Small intestine (tissue), 7 donors: ENCODE measurements at regions not wholly inside any gene's neighbourhood (a gene's known extent, or its start where the extent isn't known, plus 50 kb on each side); places are given as distances from the start of the nearest gene placed in this dataset.

Source experiments
- DNase-seq, 2 donors: peaks; one replicate each; pipeline versions ENCODE4 v3.0.0 to v3.0.0-alpha.2; 2013
- FAIRE-seq: peaks from 2 replicates; lab custom pipeline; 2012; peaks lifted over from hg19 to GRCh38; lab: Jason Lieb, UNC
- H3K27ac ChIP-seq, 3 donors: one replicate each; pipeline ENCODE4 v1.5.1; 2013; ENCODE audit warnings: low read length in 2 of 3, mild to moderate bottlenecking in 2 of 3, control low read depth in 1 of 3, inconsistent platforms in 1 of 3, low read depth in 1 of 3, moderate library complexity in 1 of 3
- H3K27me3 ChIP-seq, 3 donors: one replicate each; pipeline ENCODE4 v1.6.1; 2013; ENCODE audit warnings: low read length in 3 of 3, inconsistent platforms in 1 of 3; ENCODE audit not compliant: control insufficient read depth in 3 of 3, insufficient read depth in 3 of 3
- H3K36me3 ChIP-seq, 3 donors: one replicate each; pipeline ENCODE4 v1.6.1; 2013; ENCODE audit warnings: low read length in 3 of 3, inconsistent platforms in 1 of 3, low read depth in 1 of 3, mild to moderate bottlenecking in 1 of 3, moderate library complexity in 1 of 3; ENCODE audit not compliant: control insufficient read depth in 3 of 3, insufficient read depth in 2 of 3
- H3K4me1 ChIP-seq, 3 donors: one replicate each; pipeline ENCODE4 v1.6.1; 2013; ENCODE audit warnings: low read length in 2 of 3, inconsistent platforms in 1 of 3, low read depth in 1 of 3, mild to moderate bottlenecking in 1 of 3, moderate library complexity in 1 of 3; ENCODE audit not compliant: control insufficient read depth in 3 of 3, insufficient read depth in 2 of 3
- H3K4me3 ChIP-seq, 3 donors: one replicate each; pipeline ENCODE4 v1.5.1; 2013; ENCODE audit warnings: low read length in 3 of 3, control low read depth in 1 of 3, inconsistent platforms in 1 of 3, low read depth in 1 of 3, mild to moderate bottlenecking in 1 of 3, moderate library complexity in 1 of 3
- H3K9me3 ChIP-seq, 2 donors: one replicate each; pipeline ENCODE4 v1.6.1; 2013; ENCODE audit warnings: low read depth in 1 of 2, low read length in 1 of 2; ENCODE audit not compliant: control insufficient read depth in 2 of 2, insufficient read depth in 1 of 2
- WGBS, 3 donors: extraction: QIAGEN DNeasy Blood & Tissue Kit; methylation state at CpG; one replicate each; pipeline ENCODE4 v1.1.7; 2013; 5-methylcytosine and 5-hydroxymethylcytosine counted together
- donor health status: healthy with polysubstance abuse.
- donor health status: control.
- donor health status: control.
- donor health status: Bipolar disorder and iron deficiency.
- donor health status: healthy.

DNA sequence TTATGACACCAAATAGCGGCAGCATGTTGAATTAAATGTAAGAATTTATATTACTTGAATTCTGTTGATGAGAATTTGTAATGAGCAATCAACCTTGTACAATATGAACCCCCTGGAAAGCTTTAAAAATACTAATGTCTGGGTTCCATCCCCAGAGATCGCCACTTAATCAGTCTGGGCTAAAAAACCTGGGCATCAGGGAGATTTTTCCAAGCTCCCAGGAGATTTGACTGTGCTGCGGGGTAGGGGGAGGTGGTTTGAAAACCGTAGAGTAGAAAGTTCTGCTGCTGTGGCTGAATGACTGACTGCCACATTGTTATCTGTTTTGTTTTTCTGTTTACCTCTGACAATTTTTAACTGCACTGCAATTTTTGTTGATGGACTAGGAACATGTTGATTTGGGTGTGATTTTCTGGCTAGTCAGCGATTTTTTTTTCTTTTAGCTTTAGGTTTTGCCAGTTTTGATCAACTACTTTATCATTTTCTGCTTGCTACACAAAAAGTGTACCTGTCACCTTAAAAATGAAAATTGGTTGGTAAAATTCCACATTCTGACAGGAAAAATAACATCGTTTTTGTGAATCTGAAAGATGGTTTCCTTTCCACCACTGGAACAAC, 79.3 kb downstream of the PCTP start:
- Histone ChIP-seq H3K36me3 (no peaks in the 10 kb centered on the region), H3K4me1 (no peaks in the 10 kb centered on the region), H3K27ac (no peak overlapping the region), H3K27me3 (no peaks in the 10 kb centered on the region), H3K9me3 (no peaks in the 10 kb centered on the region), H3K4me3 (no peak overlapping the region)
- WGBS, 3 donors, result 66 to 70% (median 66%) methylated on average over 6 of the region's 6 CpGs
- DNase-seq, result no peak
- FAIRE-seq, result no peak

DNA sequence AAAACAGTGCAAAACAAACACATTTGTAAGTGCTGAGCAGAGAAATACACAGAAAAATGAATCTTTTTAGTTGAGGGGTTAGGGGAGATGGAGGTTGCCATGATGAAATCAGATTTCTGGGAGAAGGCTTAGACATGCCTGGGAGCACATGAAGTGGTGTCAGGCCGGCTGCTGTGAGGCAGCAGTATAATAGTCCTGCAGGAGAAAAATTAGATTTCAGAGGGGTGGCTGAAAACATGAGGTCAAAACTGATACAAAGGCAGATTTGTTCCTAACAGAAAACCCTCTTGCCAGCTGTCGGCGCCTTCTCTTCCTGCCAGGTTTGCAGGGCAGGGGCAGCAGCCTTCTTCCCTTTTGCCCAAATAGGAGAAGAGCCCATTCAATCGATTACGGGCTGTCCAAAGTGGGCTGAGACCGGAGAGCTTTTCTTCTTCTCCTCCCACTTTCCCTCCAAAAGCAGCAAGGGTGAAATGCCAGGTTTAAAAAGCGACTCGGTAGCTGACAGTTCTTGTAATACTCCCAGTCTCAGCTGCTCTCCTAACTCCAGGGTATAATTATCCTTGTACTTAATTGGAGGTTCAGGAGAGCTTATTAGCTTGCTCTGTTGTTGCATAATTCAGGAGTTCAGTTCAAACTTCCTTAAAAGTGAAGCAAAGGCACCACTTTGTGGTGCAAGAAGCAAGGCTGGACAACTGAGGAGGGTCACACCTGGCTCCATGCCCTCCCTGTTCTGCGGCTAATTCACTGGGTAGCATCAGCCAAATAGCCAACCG, 80.0 kb downstream of the PCTP start:
- FAIRE-seq (no peak), DNase-seq (no peak)
- H3K4me1 ChIP-seq, result no peaks in the 10 kb centered on the region
- H3K4me3 ChIP-seq, result no peak overlapping the region
- H3K9me3 ChIP-seq, result no peaks in the 10 kb centered on the region
- no peak overlapping the region for H3K27ac ChIP-seq
- H3K27me3 ChIP-seq, result no peaks in the 10 kb centered on the region
- H3K36me3 ChIP-seq, result no peaks in the 10 kb centered on the region
- 81 to 87% (median 85%) methylated on average over 10 of the region's 10 CpGs for WGBS, 3 donors

DNA sequence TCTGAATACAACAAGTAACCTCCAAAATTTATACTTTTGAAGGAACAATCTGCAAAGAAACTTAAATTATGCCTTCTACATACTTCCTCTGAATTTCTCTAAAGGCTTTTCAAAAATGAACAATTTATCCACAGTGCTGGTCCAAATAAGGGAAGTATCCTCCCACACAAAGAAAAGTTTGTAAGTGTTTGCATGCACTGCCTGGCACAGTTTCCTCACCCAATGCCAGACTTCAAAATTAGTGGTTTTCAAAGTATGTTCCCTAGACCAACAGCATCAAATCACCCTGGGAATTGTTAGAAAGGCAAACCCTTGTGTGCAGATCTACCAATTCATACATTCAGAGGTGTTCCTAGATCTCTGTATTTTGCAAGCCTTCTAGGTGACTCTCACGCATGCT, 82.5 kb downstream of the PCTP start:
- no peak for DNase-seq
- FAIRE-seq, result no peak
- Histone ChIP-seq H3K4me3 (no peak overlapping the region), H3K4me1 (no peaks in the 10 kb centered on the region), H3K36me3 (no peaks in the 10 kb centered on the region), H3K27ac (no peak overlapping the region), H3K27me3 (no peaks in the 10 kb centered on the region), H3K9me3 (no peaks in the 10 kb centered on the region)
- WGBS, 3 donors, result 95 to 97% (median 96%) methylated on average over 1 of the region's 1 CpG

DNA sequence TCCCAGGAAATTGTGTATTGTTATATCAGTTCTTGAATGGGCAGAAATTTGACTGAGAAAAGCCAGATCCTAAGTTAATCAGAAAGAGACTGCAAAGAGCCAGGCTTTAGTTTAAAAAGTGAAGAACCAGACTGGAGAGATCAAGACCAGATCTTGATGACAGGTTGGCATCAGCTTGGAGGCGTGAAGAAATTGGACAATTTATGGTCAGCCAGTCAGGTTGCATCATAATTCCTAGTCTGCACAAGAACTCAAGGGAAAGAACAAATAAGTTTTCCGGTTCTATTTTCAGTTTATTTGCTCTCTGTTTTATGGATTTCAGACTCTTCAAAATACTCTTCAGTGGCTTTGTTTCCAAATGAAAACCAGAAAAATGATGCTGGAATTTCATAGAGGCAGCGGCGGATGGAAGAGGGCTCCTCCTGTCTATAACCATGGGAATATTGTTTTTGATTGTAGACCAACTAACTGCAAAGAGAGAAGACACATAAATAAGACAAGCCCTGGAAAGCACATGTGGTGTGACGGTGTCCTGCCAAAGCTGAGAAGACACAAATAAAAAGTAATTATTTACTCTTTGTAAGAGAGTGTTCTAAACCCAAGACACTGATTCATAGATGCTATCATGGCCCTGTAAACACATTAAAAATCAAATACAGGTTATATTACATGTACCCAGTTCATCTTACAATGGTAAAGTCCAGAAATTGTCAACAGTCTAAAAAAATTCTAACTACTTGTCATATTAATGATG, 91.7 kb downstream of the PCTP start:
- FAIRE-seq (no peak), DNase-seq (no peak)
- Histone ChIP-seq H3K9me3 (no peaks in the 10 kb centered on the region), H3K4me1 (no peaks in the 10 kb centered on the region), H3K27ac (no peak overlapping the region), H3K4me3 (no peak overlapping the region), H3K27me3 (peaks cover 0 to 4% (median 0%) of the 10 kb centered on the region in 3 donors), H3K36me3 (no peaks in the 10 kb centered on the region)
- WGBS, 3 donors, result 74 to 83% (median 80%) methylated on average over 5 of the region's 5 CpGs

DNA sequence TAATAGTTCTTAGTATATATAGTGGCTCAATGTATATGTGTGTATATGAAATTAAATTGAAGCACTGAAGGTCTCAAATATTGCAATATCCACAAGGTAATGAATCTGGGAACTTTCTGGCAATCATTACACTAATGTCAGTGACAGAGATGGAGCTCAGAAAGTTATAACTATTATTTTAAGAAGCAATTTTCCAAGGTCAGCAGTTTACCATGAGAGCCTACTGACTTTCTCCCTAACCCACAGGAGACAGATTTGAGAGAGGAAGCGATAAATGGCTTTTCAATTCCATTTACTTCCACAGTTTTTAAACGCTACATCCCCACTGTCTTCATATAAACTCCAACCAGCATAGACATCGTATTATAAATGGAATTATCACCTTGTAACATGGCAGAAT, 92.9 kb downstream of the PCTP start:
- Histone ChIP-seq H3K36me3 (no peaks in the 10 kb centered on the region), H3K9me3 (no peaks in the 10 kb centered on the region), H3K27me3 (peaks cover 0 to 4% (median 0%) of the 10 kb centered on the region in 3 donors), H3K4me1 (no peaks in the 10 kb centered on the region), H3K4me3 (no peak overlapping the region), H3K27ac (no peak overlapping the region)
- no peak for FAIRE-seq
- WGBS, 3 donors, result 85 to 95% (median 91%) methylated on average over 3 of the region's 3 CpGs
- DNase-seq, result no peak

DNA sequence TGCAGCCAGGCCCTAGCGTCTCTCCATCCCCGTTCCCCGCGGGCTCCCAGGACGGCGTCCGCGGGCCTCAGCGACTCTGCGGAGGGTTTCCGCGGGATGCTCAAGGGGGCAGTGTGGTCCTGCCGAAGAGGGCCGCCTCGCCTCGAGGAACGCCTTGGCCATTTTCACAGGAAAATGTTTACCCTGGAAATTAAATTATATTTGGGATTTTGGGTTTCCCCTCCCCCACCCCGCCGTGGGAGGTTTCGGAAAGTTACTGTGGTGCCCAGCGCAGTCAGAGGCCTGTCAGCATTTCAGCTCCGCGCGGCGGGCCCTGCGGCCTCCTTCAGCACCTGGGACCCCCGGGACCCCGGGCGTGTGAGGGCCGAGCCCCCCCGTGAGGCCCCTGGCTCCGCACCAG, 94.5 kb downstream of the PCTP start:
- H3K9me3 ChIP-seq, result no peaks in the 10 kb centered on the region
- H3K4me1 ChIP-seq, result no peaks in the 10 kb centered on the region
- WGBS, 3 donors, result 6 to 21% (median 18%) methylated on average over 32 of the region's 32 CpGs
- no peak overlapping the region for H3K27ac ChIP-seq
- DNase-seq, result peak; percentile 1 to 43
- H3K36me3 ChIP-seq, result no peaks in the 10 kb centered on the region
- H3K27me3 ChIP-seq, result peaks cover 0 to 4% (median 0%) of the 10 kb centered on the region in 3 donors
- no peak overlapping the region for H3K4me3 ChIP-seq
- no peak for FAIRE-seq

DNA sequence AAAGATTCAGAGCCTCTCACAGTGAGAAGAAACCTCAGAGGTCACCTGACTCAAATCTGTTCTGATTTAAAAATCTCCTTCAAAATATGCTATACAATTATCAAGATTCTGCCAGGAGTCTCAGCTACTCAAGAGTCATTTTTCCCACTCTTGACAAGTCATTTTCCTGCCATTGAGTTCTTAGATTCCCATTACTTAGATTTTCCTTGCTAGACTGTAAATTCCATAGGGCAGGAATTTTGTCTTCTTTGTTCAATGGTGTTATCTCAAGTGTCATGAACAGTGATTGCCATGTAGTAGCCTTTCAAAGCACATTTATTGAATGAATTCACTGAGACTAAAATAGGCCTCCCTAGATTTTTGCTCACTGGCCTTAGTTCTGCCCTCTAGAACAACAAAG, 95.9 kb downstream of the PCTP start:
- H3K27me3 ChIP-seq, result peaks cover 0 to 4% (median 0%) of the 10 kb centered on the region in 3 donors
- H3K9me3 ChIP-seq, result no peaks in the 10 kb centered on the region
- H3K36me3 ChIP-seq, result no peaks in the 10 kb centered on the region
- no peak overlapping the region for H3K4me3 ChIP-seq
- FAIRE-seq (no peak), DNase-seq (no peak)
- no peaks in the 10 kb centered on the region for H3K4me1 ChIP-seq
- H3K27ac ChIP-seq, result no peak overlapping the region

DNA sequence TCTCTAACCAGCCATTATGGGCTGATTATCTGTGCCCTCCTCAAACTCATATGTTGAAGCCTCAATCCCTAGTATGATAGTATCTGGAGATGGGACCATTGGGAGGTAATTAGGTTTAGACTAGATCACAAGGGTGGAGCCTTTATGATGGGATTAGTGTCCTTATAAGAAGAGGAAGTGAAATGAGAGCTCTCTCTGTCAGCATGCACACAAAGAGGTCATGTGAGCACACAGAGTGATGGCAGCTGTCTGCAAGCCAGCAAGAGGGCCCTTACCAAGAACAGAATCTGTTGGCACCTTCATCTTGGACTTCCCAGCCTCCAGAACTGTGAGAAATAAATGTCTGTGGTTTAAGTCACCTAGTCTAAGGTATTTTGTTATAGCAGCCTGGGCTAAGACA, 101.9 kb downstream of the PCTP start:
- H3K4me3 ChIP-seq, result no peak overlapping the region
- DNase-seq (no peak), FAIRE-seq (no peak)
- H3K27ac ChIP-seq, result no peak overlapping the region
- no peaks in the 10 kb centered on the region for H3K9me3 ChIP-seq
- no peaks in the 10 kb centered on the region for H3K27me3 ChIP-seq
- no peaks in the 10 kb centered on the region for H3K4me1 ChIP-seq
- H3K36me3 ChIP-seq, result no peaks in the 10 kb centered on the region
